ENCODE measurements at regions not wholly inside any gene's neighbourhood (a gene's known extent, or its start where the extent isn't known, plus 50 kb on each side); places are given as distances from the start of the nearest gene placed in this dataset.

GRCh38 chr20:6407163-6407562 is 284.3 kb upstream of the FERMT1 start:
- Histone ChIP-seq H3K4me2 (ENCODE audit: insufficient read depth in 1 of 2, low read depth in 2 of 2, low read length in 2 of 2) (no peak overlapping the region), H3K4ac (replicated peaks; ENCODE audit: insufficient read length, low read depth, low read length) (no peak overlapping the region), H3K4me1 (replicated peaks in 1 of 4; ENCODE audit: control insufficient read depth in 3 of 4, insufficient read depth in 4 of 4, low read length in 3 of 4) (no peaks in the 10 kb centered on the region), H3K18ac (ENCODE audit: extremely low read depth, low read length) (no peak overlapping the region), H3K79me1 (ENCODE audit: low read depth, low read length) (no peaks in the 10 kb centered on the region), H2BK12ac (ENCODE audit: low read depth, low read length) (no peak overlapping the region), H3K14ac (ENCODE audit: insufficient read length) (no peak overlapping the region), H3K23ac (ENCODE audit: insufficient read length) (no peak overlapping the region), H4K91ac (replicated peaks; ENCODE audit: insufficient read length, low read length) (no peak overlapping the region), H3K56ac (replicated peaks; ENCODE audit: insufficient read length, low read depth, low read length) (no peak overlapping the region), H3K9me3 (ENCODE audit: insufficient read depth in 2 of 2, low read depth in 1 of 2, low read length in 1 of 2) (no peaks in the 10 kb centered on the region), H2BK5ac (ENCODE audit: low read depth, low read length) (no peak overlapping the region), H4K5ac (ENCODE audit: insufficient read length, low read depth, low read length) (no peak overlapping the region), H3K27ac (ENCODE audit: low read depth, low read length) (no peak overlapping the region), H3K36me3 (ENCODE audit: control insufficient read depth in 2 of 4, insufficient read depth in 4 of 4, low read length in 3 of 4) (no peaks in the 10 kb centered on the region), H2AK5ac (ENCODE audit: low read depth, low read length) (no peak overlapping the region), H3K79me2 (ENCODE audit: control insufficient read depth in 1 of 2, insufficient read depth in 2 of 2, low read length in 2 of 2) (no peaks in the 10 kb centered on the region), H3K9ac (replicated peaks in 1 of 4; ENCODE audit: extremely low read depth in 1 of 4, low read depth in 3 of 4, low read length in 3 of 4) (no peak overlapping the region), H2BK15ac (ENCODE audit: low read length) (no peak overlapping the region), H4K20me1 (replicated peaks in 1 of 2; ENCODE audit: control insufficient read depth in 1 of 2, insufficient read depth in 2 of 2, low read length in 2 of 2) (no peaks in the 10 kb centered on the region), H3K23me2 (ENCODE audit: low read depth, low read length) (no peaks in the 10 kb centered on the region), H2BK120ac (replicated peaks; ENCODE audit: low read depth, low read length) (no peak overlapping the region), H2BK20ac (ENCODE audit: low read length) (no peak overlapping the region), H3K4me3 (ENCODE audit: extremely low read depth in 1 of 4, insufficient read depth in 2 of 4, low read depth in 3 of 4, low read length in 4 of 4) (no peak overlapping the region), H4K8ac (ENCODE audit: extremely low read depth, insufficient read depth, low read length) (no peak overlapping the region), H3K27me3 (replicated peaks in 1 of 4; ENCODE audit: control insufficient read depth in 3 of 4, extremely low read depth in 1 of 4, insufficient read depth in 3 of 4, low read length in 3 of 4) (no peaks in the 10 kb centered on the region), H2AFZ (ENCODE audit: low read length) (no peak overlapping the region)
- POLR2A ChIA-PET (ENCODE audit: partially characterized antibody), result no interaction called here
- FAIRE-seq (no peak), DNase-seq (ENCODE audit: low read depth in 1 of 2, low spot score in 2 of 2) (no peak)
- CTCF ChIA-PET (ENCODE audit: partially characterized antibody), result no interaction called here
- WGBS, 2 experiments (ENCODE audit: extremely low coverage in 1 of 2, insufficient coverage in 1 of 2, insufficient read length in 1 of 2, insufficient replicate concordance in 2 of 2, low coverage in 1 of 2, low lambda C conversion rate in 2 of 2, missing lambda C conversion rate in 1 of 2), result 96% methylated on average over 5 of the region's 5 CpGs; no CpG with 5 or more reads in 1 of the 2 experiments
- TF ChIP-seq EZH2 (IDR thresholded peaks at IDR 0.05; ENCODE audit: low read depth, low read length, severe bottlenecking) (no peak), ATF3 (IDR thresholded peaks at IDR 0.05; ENCODE audit: insufficient read depth, low read depth, low read length) (no peak), JUN (IDR thresholded peaks at IDR 0.05; ENCODE audit: low read depth, low read length) (no peak), CEBPB (IDR thresholded peaks at IDR 0.05; ENCODE audit: low read depth, low read length) (no peak), BCL11A (IDR thresholded peaks at IDR 0.05; ENCODE audit: low read depth in 2 of 2, low read length in 2 of 2) (no peak), RAD21 (IDR thresholded peaks at IDR 0.05 in 1 of 2, conservative IDR thresholded peaks at IDR 0.05 in 1 of 2; ENCODE audit: low read depth in 2 of 2, low read length in 2 of 2) (no peak), JUND (IDR thresholded peaks at IDR 0.05; ENCODE audit: low read length) (no peak)
